Parathyroid adenoma (tissue), 2 donors: ENCODE measurements at regions not wholly inside any gene's neighbourhood (a gene's known extent, or its start where the extent isn't known, plus 50 kb on each side); places are given as distances from the start of the nearest gene placed in this dataset.

Experiments
- H2AFZ ChIP-seq: fragments of 300-600 bp; sonication (generic); one replicate; pipeline ENCODE4 v1.7.0; 2017; ENCODE audit warnings: antibody characterized with exemption, mild to moderate bottlenecking
- H3K27ac ChIP-seq: fragments of 300-600 bp; sonication (generic); one replicate; pipeline ENCODE4 v1.7.0; 2017
- H3K27me3 ChIP-seq: fragments of 300-600 bp; sonication (generic); one replicate; pipeline ENCODE4 v1.7.0; 2017; ENCODE audit warnings: low read length; ENCODE audit not compliant: control insufficient read depth, insufficient read depth
- H3K36me3 ChIP-seq: fragments of 300-600 bp; sonication (generic); one replicate; pipeline ENCODE4 v1.7.0; 2017; ENCODE audit warnings: low read length; ENCODE audit not compliant: control insufficient read depth, insufficient read depth
- H3K4me1 ChIP-seq: fragments of 300-600 bp; sonication (generic); one replicate; pipeline ENCODE4 v1.7.0; 2017; ENCODE audit warnings: control low read depth
- H3K4me2 ChIP-seq: fragments of 300-600 bp; sonication (generic); one replicate; pipeline ENCODE4 v1.7.0; 2017; ENCODE audit warnings: low read length
- H3K4me3 ChIP-seq: fragments of 300-600 bp; sonication (generic); one replicate; pipeline ENCODE4 v1.7.0; 2017; ENCODE audit warnings: low read depth, low read length
- H3K79me2 ChIP-seq: fragments of 300-600 bp; sonication (generic); one replicate; pipeline ENCODE4 v1.7.0; 2017; ENCODE audit warnings: control low read depth
- H3K9ac ChIP-seq: fragments of 300-600 bp; sonication (generic); one replicate; pipeline ENCODE4 v1.7.0; 2017; ENCODE audit warnings: mild to moderate bottlenecking
- H3K9me3 ChIP-seq: fragments of 300-600 bp; sonication (generic); one replicate; pipeline ENCODE4 v1.7.0; 2017; ENCODE audit warnings: low read length; ENCODE audit not compliant: control insufficient read depth
- CTCF ChIP-seq: fragments of 300-600 bp; sonication (generic); IDR thresholded peaks from one replicate; pipeline ENCODE4 v1.7.0; 2017; ENCODE audit warnings: antibody characterized with exemption, mild to moderate bottlenecking
- donor health status: primary hyperparathyroidism.

DNA sequence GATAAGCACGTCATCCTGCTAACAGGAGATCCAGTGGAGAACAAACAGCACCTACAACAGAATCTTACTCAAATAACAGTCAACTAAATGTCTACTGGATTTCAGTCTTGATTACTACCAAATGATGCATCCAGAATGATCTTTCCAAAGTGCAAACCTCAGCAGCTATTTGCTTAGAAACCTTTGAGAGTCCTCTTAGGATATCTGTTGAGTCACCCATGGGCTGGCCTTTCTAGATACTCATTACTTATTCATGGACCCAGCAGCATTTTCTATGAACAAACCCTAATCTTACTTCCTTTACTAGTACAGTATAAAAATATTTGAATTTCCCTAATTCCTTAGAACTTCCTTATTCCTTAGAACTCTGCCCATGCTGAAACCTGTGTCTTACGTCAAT is 118.5 kb upstream of the PABPC4L start:
- Histone ChIP-seq H3K4me2 (no peak overlapping the region), H2AFZ (no peak overlapping the region), H3K36me3 (no peaks in the 10 kb centered on the region), H3K27ac (no peak overlapping the region), H3K79me2 (no peaks in the 10 kb centered on the region), H3K4me3 (no peak overlapping the region), H3K4me1 (no peaks in the 10 kb centered on the region), H3K27me3 (no peaks in the 10 kb centered on the region), H3K9ac (no peak overlapping the region), H3K9me3 (no peaks in the 10 kb centered on the region)
- no peak for TF ChIP-seq CTCF

GRCh38 chr4:134313591-134313990 is 112.0 kb upstream of the PABPC4L start:
- Histone ChIP-seq H3K4me3 (no peak overlapping the region), H3K36me3 (no peaks in the 10 kb centered on the region), H3K27ac (no peak overlapping the region), H3K4me2 (no peak overlapping the region), H3K9ac (no peak overlapping the region), H3K9me3 (no peaks in the 10 kb centered on the region), H3K79me2 (no peaks in the 10 kb centered on the region), H3K27me3 (no peaks in the 10 kb centered on the region), H2AFZ (no peak overlapping the region), H3K4me1 (no peaks in the 10 kb centered on the region)
- TF ChIP-seq CTCF = no peak

- no peak overlapping the region for H3K4me3 ChIP-seq
- H3K4me1 ChIP-seq = no peaks in the 10 kb centered on the region
- no peak overlapping the region for H3K27ac ChIP-seq
- no peak overlapping the region for H3K4me2 ChIP-seq
- TF ChIP-seq CTCF = no peak
- no peaks in the 10 kb centered on the region for H3K27me3 ChIP-seq
- H2AFZ ChIP-seq = no peak overlapping the region
- no peaks in the 10 kb centered on the region for H3K79me2 ChIP-seq
- H3K36me3 ChIP-seq = no peaks in the 10 kb centered on the region
- H3K9me3 ChIP-seq = no peaks in the 10 kb centered on the region
- H3K9ac ChIP-seq = no peak overlapping the region
Measured at GRCh38 chr4:134309715-134310114, 108.1 kb upstream of the PABPC4L start.

GRCh38 chr4:134308910-134309309 is 107.3 kb upstream of the PABPC4L start:
- no peaks in the 10 kb centered on the region for H3K27me3 ChIP-seq
- no peaks in the 10 kb centered on the region for H3K79me2 ChIP-seq
- no peak overlapping the region for H3K4me3 ChIP-seq
- no peaks in the 10 kb centered on the region for H3K9me3 ChIP-seq
- no peaks in the 10 kb centered on the region for H3K4me1 ChIP-seq
- no peak overlapping the region for H3K9ac ChIP-seq
- H3K27ac ChIP-seq = no peak overlapping the region
- H3K36me3 ChIP-seq = no peaks in the 10 kb centered on the region
- no peak overlapping the region for H2AFZ ChIP-seq
- no peak overlapping the region for H3K4me2 ChIP-seq
- TF ChIP-seq CTCF = no peak

DNA sequence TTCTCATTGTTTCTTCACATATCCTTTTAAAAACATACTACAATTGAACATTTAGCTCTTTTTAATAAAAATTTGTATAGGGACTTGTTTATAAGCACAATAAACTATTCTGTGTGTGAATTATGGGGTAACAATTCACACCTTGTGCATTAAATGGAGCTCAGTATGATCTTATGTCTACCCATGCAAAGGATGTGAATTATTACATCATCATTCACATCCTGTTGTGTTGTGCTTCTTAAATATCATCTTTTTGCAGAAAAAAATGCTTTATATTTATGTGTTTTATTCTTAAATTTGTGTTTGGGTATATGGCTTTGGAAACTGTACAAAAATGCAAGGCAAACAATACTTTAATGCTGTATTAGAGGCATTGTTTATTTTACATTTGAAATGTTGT is 96.7 kb upstream of the PABPC4L start:
- no peak overlapping the region for H3K4me2 ChIP-seq
- H3K9ac ChIP-seq = no peak overlapping the region
- H3K4me3 ChIP-seq = no peak overlapping the region
- no peaks in the 10 kb centered on the region for H3K79me2 ChIP-seq
- H3K4me1 ChIP-seq = no peaks in the 10 kb centered on the region
- H3K27me3 ChIP-seq = no peaks in the 10 kb centered on the region
- no peaks in the 10 kb centered on the region for H3K9me3 ChIP-seq
- H3K36me3 ChIP-seq = no peaks in the 10 kb centered on the region
- no peak for TF ChIP-seq CTCF
- H2AFZ ChIP-seq = no peak overlapping the region
- no peak overlapping the region for H3K27ac ChIP-seq
